NK-92 treated with Interleukin-12 subunit alpha and Interleukin-12 subunit beta, amount 100 ng/mL, for 24 hours (cell line): ENCODE measurements at regions not wholly inside any gene's neighbourhood (a gene's known extent, or its start where the extent isn't known, plus 50 kb on each side); places are given as distances from the start of the nearest gene placed in this dataset.

Source experiments
- DNase-seq: peaks from one replicate; lab custom pipeline; 2025; lab: John Stamatoyannopoulos, UW

GRCh38 chr1:219476116-219476515 is 136.8 kb downstream of the ZC3H11B start:
- no peak for DNase-seq

GRCh38 chr1:219472596-219472995 is 140.3 kb downstream of the ZC3H11B start:
- DNase-seq, result no peak

GRCh38 chr1:219467524-219467923 is 145.4 kb downstream of the ZC3H11B start:
- no peak for DNase-seq

- DNase-seq, result no peak
Measured at GRCh38 chr1:219466766-219467165, 146.1 kb downstream of the ZC3H11B start.

GRCh38 chr1:219465212-219466093 is 147.5 kb downstream of the ZC3H11B start:
- no peak for DNase-seq

GRCh38 chr1:219463636-219464035 is 149.3 kb downstream of the ZC3H11B start:
- DNase-seq, result no peak

- no peak for DNase-seq
Measured at GRCh38 chr1:219461981-219462400, 150.9 kb downstream of the ZC3H11B start.

- no peak for DNase-seq
Measured at GRCh38 chr1:219460896-219461815, 151.7 kb downstream of the ZC3H11B start.

- no peak for DNase-seq
Measured at GRCh38 chr1:219460081-219460895, 152.6 kb downstream of the ZC3H11B start.

DNA sequence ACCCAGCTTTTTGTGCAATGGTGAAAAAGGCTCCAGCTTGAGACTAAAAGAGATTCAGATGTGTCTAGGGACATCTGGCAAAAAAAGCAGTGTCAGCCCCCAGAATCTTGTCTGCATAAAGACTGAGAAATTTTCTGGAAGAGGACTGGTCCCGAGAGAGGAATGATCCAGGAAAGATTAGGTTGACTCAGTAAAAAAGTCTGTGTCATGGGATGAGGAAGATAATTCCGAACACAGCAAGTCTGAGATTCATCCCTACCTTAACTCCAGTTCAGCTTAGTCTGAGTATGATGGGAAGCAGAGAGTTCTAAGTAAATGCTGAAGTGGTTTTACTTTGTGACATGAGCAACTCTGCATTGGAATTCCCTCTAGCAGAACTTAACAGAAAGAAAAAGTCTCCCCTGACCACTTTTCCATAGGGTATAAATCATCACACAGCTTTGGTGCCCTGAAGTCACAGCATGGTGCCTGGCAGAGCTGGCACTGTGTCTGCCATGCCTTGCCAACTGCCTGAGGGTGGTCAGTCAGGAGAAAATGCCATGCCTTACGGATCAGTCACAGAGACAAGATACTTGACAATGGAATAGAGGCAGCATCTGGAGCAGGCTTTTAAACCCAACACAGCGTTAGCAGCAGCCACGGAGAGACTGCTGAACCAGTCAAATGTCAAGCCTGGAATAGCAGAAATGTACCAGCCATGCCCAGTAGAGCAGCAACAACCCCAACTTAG is 153.4 kb downstream of the ZC3H11B start:
- no peak for DNase-seq

DNA sequence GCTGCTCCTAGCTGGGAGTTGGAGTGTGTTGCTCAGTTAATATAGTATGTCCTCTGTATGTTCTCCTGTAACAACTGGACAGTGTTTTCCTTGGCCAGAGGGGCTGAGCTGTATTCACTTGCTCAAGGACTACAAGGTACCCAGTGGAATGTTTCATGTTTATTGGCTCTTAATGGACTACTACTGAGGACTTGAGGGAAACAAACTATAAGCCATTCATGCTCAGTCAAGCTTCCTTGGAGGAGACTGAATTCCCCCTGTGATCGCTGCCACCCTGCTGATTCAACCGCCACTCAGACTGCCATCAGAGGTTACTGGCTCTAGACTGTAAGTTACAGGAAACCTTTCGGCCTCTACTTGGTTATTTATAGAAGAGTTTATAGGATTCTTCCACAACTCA is 166.6 kb downstream of the ZC3H11B start:
- DNase-seq, result no peak

- no peak for DNase-seq
Measured at GRCh38 chr1:219445864-219446263, 167.0 kb downstream of the ZC3H11B start.

DNA sequence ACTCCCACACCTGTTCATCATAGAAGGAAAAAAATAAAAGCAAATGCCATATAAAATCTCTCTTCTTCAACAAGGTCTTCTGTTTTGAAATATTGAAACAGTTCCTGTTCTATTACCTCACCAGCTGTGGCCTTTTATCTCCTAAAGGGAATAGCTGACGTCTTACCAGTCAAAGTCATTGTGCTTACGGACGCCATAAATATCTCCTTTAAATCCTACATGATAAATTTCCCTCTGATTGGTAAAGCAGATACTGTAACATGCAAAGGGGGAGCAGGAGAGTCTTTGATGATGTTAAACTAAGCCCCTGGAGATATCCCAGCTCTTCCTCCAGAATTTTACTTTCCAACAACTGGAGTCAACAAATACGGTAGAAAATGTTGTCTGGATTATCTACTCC is 168.4 kb downstream of the ZC3H11B start:
- DNase-seq, result no peak

DNA sequence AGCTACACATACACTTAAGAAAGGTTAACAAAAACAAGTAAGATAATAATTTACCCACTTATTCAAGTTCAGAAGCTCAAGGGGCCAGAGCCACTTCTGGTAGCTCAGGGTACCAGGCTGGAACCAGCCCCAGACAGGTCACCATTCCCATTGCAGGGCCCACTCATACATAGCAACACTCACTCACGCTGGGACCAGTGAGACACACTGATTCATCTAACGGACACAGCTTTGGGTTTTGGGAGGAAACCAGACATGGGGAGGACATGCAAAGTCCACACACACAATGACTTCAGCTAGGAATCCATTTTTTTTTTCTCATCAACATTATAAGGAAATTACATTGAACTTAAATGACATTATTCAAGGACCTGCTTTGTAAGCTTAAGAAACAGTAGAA is 169.1 kb downstream of the ZC3H11B start:
- no peak for DNase-seq

GRCh38 chr1:219442611-219443061 is 170.3 kb downstream of the ZC3H11B start:
- DNase-seq, result no peak

DNA sequence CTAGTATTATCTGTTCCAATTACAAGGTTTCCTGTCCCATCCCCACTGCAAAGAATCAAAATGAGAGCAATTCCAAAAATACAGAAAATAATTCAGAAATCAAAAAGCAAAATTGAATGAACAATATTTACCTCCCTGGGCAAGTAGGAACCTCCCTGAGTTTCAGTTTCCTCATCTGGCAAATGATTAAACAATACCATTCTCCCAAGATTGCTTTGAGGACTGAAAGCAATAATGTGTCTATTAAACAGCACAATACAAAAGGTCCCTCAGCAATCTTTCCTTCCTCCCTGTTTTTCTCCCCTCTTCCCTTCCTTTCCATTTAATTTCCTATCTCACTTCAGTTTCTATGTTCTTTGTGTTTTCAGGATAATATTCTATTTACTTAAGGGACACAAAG is 171.0 kb downstream of the ZC3H11B start:
- no peak for DNase-seq

DNA sequence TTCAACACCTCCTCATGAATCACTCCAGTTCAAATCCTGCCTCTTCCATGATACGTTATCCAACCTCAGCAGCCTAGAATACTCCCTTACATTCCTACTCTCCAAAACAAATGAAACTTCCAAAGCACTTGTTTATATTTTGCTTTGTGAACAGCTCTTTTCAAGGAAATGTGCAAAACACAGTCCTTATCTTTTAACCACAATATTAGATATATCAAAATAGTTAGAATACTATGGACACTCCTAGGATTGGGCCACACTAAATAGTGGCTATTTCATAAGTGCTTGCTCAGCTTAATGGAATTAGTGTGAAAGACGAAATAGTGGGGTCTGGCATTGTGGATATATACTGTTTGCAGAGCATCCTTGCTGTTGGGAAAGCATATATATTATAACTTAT is 173.5 kb downstream of the ZC3H11B start:
- DNase-seq, result no peak

- DNase-seq, result no peak
Measured at GRCh38 chr1:219438386-219438785, 174.5 kb downstream of the ZC3H11B start.

DNA sequence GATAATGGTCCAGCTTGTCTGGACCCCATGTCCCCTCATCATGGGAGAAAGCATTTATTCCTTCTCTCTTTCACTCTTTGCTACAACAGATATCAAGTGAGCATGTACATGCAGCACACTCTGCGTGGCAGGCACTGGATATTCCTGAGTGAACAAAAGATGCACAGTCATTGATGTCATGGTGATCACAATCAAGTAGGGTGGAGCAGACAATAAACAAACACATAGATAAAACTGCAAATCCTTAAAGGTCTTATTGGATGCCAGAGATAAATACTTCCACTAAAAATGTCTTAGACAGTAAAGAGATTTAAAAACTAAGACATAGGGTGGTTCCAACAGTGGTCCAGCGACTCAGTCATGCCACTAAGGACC is 178.0 kb downstream of the ZC3H11B start:
- no peak for DNase-seq

GRCh38 chr1:219434285-219434922 is 178.5 kb downstream of the ZC3H11B start:
- DNase-seq, result no peak
